Activated T-cell treated with anti-CD3 and anti-CD28 coated beads, Interleukin-2, amount 50 U/mL, for 48 hours (primary cell): ENCODE measurements at regions not wholly inside any gene's neighbourhood (a gene's known extent, or its start where the extent isn't known, plus 50 kb on each side); places are given as distances from the start of the nearest gene placed in this dataset.
A peak's percentile ranks its signal among the peaks of the same experiment; 100 is the strongest.

Experiments
- DNase-seq, 2 experiments: peaks; one replicate each; pipeline ENCODE4 v3.0.0-alpha.2; 2020

- peak; percentile 53 to 58 for DNase-seq
Observed at GRCh38 chr14:105861985-105862465, 335.6 kb downstream of the TMEM121 start.

GRCh38 chr14:105862581-105863239 is 336.3 kb downstream of the TMEM121 start:
- peak; percentile 22 to 24 for DNase-seq

GRCh38 chr14:105863296-105864108 is 337.1 kb downstream of the TMEM121 start:
- DNase-seq = peak in 1 of 2 experiments; percentile 17

DNA sequence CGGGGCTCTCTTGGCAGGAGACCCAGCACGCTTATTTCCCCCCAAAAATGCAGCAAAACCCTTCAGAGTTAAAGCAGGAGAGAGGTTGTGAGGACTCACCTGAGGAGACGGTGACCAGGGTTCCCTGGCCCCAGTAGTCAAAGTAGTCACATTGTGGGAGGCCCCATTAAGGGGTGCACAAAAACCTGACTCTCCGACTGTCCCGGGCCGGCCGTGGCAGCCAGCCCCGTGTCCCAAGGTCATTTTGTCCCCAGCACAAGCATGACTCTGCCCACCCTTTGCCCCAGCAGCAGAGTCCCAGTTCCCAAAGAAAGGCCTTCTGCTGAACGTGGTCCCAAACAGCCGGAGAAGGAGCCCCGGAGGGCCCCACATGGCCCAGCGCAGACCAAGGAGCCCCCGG is 337.7 kb downstream of the TMEM121 start:
- DNase-seq = peak; percentile 19

DNA sequence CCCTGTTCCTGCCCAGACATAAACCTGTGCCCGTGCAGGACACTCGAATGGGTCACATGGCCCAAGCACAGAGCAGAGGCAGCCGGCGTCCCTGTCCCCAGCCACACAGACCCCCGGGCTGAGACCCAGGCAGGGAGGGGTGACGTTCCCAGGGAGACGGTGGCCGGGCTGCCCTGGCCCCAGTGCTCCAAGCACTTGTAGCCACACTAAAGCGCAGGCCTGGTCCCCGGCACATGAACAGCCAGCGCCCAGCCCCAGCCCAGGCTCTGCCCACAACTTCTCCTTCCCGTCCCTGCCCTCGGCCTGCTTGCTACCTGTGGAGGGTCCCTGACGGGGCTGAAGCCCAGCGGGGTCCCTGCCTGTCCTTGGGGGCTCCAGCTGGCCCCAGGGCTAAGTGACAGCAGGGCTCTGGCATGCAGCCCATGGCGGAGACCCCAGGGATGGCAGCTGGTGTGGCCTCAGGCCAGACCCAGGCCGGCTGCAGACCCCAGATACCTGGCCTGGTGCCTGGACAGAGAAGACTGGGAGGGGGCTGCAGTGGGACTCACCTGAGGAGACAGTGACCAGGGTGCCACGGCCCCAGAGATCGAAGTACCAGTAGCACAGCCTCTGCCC is 338.4 kb downstream of the TMEM121 start:
- DNase-seq = peak in 1 of 2 experiments; percentile 17

DNA sequence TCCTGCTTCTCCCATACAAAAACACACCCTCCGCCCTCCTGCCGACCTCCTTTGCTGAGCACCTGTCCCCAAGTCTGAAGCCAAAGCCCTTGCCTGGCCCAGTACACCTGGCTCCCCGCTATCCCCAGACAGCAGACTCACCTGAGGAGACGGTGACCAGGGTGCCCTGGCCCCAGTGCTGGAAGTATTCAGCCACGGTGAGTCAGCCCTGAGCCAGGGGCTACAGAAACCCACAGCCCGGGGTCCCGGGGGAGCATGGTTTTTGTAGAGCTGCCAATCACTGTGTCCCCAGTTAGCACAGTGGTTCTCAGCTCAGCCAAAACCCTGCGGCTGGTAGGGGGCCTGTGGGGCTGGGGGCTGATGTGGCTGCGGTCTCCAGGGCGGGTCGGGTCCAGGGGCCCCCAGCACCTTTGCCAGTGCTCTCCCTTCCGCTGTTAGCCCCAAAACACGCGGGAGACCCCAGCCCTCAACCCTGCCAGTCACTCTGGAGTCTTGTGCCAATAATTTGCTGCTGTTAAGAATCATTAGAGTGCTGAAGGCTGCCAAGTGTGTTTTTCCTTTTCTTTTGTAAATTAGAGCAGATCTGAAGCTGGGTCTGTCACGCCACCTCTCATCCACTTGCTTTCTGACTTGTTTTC is 339.0 kb downstream of the TMEM121 start:
- peak; percentile 23 to 26 for DNase-seq

DNA sequence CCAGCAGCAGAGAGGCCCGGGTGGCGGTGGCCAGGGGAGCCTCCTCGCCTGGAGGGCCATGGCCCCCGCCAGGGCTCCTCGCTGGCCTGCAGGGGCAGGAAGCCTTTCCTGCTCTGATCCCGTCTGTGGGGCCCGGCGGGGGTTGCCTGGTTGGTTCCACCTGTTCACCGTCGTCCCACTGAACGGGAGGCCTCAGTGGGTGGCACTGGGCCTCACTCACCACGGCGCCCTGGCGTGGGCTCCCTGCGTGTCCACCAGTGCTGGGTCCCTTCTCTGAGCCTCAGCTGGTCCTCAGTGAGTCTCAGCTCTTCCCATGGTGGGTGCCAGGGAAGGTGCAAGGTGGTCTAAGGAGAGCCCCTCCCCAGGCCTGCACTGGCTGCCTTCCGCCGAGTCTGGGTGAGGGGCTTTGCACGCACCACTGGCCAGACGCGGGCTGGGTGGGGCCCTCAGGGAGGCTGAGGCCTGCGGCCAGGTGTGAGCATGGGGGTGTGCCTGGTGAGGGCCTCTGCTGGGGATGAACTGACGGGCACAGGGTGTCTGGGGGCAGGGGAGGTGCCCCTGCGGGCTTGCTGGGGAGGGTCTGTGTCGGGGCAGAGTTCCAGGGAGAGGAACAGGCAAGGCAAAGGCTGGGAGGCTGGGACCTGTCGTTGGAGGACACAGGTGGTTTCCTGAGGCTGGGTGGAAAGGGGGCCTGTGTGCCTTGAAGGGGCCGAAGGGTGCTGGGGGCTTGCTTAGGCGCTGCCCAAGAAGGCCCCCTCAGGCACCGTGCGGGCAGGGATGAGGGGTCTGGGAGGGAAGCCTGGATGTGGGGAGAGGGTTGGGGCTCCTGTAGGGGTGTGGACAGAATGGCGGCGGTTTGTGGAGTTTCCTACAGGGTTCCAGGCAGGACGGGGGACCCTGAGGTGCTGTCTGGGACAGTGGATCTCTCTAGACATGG is 339.8 kb downstream of the TMEM121 start:
- peak; percentile 15 to 16 for DNase-seq

DNA sequence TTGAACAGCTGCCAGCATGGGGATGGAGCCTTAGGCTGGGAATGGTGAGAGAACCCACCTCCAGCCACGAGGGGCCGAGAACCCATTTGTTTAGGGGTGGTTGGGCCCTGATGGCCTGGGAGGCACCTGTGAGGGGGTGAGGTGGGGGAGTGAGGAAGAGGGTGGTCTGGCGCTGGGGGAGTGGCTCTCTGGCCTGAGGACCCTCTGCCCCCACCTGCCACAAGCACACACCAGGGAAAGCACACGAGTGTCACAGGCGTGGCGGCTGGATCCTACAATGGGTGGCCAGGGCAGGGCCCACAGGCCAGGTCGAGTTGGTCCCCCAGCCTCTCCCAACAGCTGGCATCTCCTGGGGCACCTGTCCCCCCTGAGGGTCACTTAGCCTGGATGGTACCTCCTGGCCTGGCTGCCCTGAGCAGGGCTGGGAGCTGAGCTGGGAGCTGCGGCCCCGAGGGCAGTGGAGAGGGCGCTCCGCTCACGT is 340.5 kb downstream of the TMEM121 start:
- DNase-seq = peak; percentile 11

DNA sequence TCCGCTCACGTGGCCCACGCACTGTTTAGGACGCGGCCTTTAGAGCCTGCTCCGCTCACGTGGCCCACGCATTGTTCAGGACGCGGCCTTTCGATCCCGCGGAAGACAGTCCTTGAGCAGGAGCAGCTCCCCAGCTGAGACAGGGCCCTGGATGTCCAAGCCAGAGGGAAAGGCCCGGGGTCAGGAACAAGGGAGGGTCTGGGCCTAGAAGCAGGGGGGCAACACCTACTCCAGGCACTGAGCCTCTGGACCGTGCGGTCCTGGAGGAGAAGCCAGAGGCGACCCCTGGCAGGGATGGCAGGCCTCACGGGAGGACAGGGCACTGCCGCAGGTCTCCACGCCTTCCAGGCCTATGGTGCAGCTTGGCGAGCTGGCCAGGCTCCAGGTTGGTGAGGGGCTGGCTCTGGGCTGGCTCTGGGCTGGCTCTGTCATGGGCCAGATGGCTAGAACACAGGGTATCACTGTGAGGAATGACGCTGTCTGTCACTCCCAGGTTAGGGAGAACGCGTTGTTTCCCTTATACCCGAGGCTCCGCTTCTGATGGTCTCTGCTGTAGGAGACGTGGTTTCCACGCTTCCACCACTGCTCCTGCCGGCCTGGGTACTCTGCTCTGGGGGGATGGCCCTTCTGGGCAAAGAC is 341.7 kb downstream of the TMEM121 start:
- DNase-seq = peak in 1 of 2 experiments; percentile 9

- DNase-seq = no peak
Observed at GRCh38 chr14:105871590-105871989, 345.2 kb downstream of the TMEM121 start.

GRCh38 chr14:105873870-105874512 is 347.6 kb downstream of the TMEM121 start:
- DNase-seq = no peak

DNA sequence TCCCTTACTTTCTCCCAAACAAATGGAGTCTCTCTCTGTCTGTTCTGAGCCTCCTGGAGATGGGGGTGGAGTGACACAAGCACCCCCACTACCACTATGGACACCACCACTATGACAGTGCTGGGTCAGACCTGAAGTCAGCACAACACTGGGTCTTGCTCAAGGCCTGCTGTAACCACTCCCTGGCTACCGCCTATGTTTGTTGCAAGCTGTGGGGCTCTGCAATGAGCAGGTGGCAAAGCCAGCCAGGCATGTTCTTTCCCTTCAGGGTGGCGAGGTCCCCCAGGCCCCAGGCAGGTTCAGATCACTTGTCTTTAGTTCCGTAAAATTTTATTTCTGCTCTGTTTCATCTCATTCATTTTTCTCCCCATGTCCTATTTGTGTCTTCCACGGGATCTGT is 349.8 kb downstream of the TMEM121 start:
- no peak for DNase-seq

DNA sequence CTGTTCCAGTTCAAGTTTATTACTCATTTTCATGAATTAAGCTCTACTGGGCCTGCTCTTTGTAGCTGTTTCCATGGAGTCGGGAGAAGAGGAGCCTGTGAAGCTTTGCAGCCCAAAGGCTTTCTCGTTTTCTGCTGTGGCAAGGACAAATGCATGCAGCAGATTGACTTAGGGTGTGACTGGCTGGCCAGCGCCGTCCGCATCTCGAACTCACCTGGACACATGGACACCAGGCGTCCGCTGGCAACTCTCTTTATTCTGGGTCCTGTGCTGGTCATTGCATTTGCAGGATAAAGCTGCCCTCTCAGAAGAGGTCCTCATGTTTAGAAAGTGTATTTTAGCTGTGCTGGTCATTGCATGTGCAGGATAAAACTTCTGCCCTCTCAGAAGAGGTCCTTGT is 350.4 kb downstream of the TMEM121 start:
- no peak for DNase-seq

GRCh38 chr14:105877645-105878044 is 351.3 kb downstream of the TMEM121 start:
- DNase-seq = no peak

GRCh38 chr14:105878125-105878524 is 351.7 kb downstream of the TMEM121 start:
- DNase-seq = no peak

DNA sequence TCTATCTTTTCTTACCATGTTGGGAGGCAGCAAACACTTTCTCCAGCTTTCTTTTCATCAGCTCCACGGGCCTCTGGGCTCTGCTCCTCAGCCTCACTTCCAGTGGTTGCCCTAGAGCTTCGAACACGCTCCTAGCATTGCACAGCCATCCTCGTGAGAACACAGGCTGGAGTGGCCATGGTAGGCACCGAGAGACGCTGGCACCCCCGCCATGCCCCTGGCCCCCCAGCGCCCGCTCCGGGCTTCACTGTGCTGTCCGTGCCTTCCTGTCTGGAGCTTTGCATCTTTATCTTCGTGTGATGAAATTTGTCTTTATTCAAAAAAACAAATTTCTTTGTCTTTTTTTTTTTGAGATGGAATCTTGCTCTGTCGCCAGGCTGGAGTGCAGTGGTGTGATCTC is 352.2 kb downstream of the TMEM121 start:
- DNase-seq = no peak

DNA sequence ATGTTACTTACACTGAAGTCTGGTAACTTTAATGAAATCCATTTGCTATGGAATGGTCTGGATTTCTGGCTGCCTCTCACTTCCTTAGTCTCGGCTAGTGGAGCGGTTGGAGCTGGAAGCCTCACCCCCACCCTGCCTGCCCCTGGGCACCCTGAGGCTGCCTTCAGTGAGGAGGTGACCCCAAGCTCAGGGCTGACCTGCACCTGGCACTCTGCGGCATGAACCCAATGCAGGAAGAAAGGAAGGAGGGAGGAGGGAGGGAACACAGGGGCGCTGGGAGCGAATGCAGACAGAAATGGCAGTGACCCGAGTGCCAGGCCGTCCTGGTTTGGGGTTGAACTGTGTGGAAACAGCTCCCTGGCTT is 353.1 kb downstream of the TMEM121 start:
- DNase-seq = no peak

DNA sequence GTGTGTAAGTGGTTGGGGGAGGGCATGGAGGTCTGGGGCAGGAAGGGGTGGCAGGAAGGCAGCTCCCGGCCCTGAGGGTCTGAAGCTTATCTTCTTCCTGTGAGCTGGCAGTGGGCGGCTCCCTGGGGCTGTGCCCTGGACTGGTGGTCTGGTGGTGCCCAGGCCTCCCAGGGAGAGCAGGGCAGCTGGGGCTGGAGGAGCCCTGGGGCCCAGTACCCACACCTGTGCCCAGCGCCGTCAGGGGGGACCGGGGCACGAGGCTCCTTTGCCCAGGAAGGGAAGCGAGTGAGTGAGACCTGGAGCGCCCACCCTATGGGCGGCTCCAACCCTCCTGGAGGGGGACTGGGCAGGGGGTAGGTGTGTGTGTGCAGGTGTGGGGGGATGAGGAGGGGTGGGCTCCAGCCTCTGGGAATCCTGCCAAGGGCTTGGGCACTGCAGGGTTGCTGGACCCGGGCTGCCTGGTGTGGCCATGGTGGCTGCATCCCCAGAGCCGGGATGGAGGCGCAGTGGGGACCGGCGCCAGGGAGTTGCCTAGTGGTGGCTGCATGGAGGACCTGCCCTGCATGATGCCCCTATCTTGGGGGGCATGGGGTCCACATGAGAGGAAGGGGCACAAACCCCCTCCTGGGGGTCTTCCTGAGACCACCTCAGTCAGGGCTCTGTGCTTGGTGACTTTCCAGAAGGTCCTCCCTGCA is 353.6 kb downstream of the TMEM121 start:
- DNase-seq = peak; percentile 23 to 28

GRCh38 chr14:105880616-105881015 is 354.2 kb downstream of the TMEM121 start:
- peak in 1 of 2 experiments; percentile 13 for DNase-seq
